ENCODE measurements at regions not wholly inside any gene's neighbourhood (a gene's known extent, or its start where the extent isn't known, plus 50 kb on each side); places are given as distances from the start of the nearest gene placed in this dataset.

GRCh38 chr1:5005171-5005570 is 350.8 kb downstream of the AJAP1 start:
- DNase-seq (ENCODE audit: low spot score), result no peak

- DNase-seq (ENCODE audit: low spot score), result no peak
Measured at GRCh38 chr1:5002676-5003075, 348.3 kb downstream of the AJAP1 start.

GRCh38 chr1:5001466-5001865 is 347.1 kb downstream of the AJAP1 start:
- DNase-seq (ENCODE audit: low spot score), result no peak

GRCh38 chr1:4986306-4986705 is 331.9 kb downstream of the AJAP1 start:
- no peak for DNase-seq (ENCODE audit: low spot score)

GRCh38 chr1:4984841-4985240 is 330.4 kb downstream of the AJAP1 start:
- no peak for DNase-seq (ENCODE audit: low spot score)

GRCh38 chr1:4980211-4980610 is 325.8 kb downstream of the AJAP1 start:
- no peak for DNase-seq (ENCODE audit: low spot score)

GRCh38 chr1:4978660-4979390 is 324.4 kb downstream of the AJAP1 start:
- DNase-seq (ENCODE audit: low spot score), result no peak

GRCh38 chr1:4977701-4978100 is 323.3 kb downstream of the AJAP1 start:
- DNase-seq (ENCODE audit: low spot score), result no peak

- no peak for DNase-seq (ENCODE audit: low spot score)
Measured at GRCh38 chr1:4976859-4977440, 322.5 kb downstream of the AJAP1 start.

GRCh38 chr1:4975856-4976255 is 321.4 kb downstream of the AJAP1 start:
- no peak for DNase-seq (ENCODE audit: low spot score)

- DNase-seq (ENCODE audit: low spot score), result no peak
Measured at GRCh38 chr1:4974981-4975685, 320.7 kb downstream of the AJAP1 start.

- no peak for DNase-seq (ENCODE audit: low spot score)
Measured at GRCh38 chr1:4973341-4973740, 318.9 kb downstream of the AJAP1 start.

- no peak for DNase-seq (ENCODE audit: low spot score)
Measured at GRCh38 chr1:4972761-4973320, 318.4 kb downstream of the AJAP1 start.

GRCh38 chr1:4971666-4972065 is 317.3 kb downstream of the AJAP1 start:
- DNase-seq (ENCODE audit: low spot score), result no peak

- DNase-seq (ENCODE audit: low spot score), result no peak
Measured at GRCh38 chr1:4970532-4970931, 316.1 kb downstream of the AJAP1 start.

GRCh38 chr1:4969556-4970129 is 315.2 kb downstream of the AJAP1 start:
- DNase-seq (ENCODE audit: low spot score), result no peak

- DNase-seq (ENCODE audit: low spot score), result no peak
Measured at GRCh38 chr1:4965346-4966075, 311.1 kb downstream of the AJAP1 start.

- DNase-seq (ENCODE audit: low spot score), result no peak
Measured at GRCh38 chr1:4964634-4965345, 310.4 kb downstream of the AJAP1 start.

- no peak for DNase-seq (ENCODE audit: low spot score)
Measured at GRCh38 chr1:4963251-4963650, 308.8 kb downstream of the AJAP1 start.

GRCh38 chr1:4962836-4963235 is 308.4 kb downstream of the AJAP1 start:
- no peak for DNase-seq (ENCODE audit: low spot score)

- DNase-seq (ENCODE audit: low spot score), result no peak
Measured at GRCh38 chr1:4961935-4962645, 307.7 kb downstream of the AJAP1 start.
